ENCODE measurements at regions not wholly inside any gene's neighbourhood (a gene's known extent, or its start where the extent isn't known, plus 50 kb on each side); places are given as distances from the start of the nearest gene placed in this dataset.

- TF ChIP-seq CTCF (IDR thresholded peaks at IDR 0.05): no peak
- no peak for TF ChIP-seq ATF3 (CRISPR knock-in tag; conservative IDR thresholded peaks at IDR 0.05)
Measured at GRCh38 chr13:78845656-78846365, 186.9 kb upstream of the OBI1 start.
